ENCODE measurements at regions not wholly inside any gene's neighbourhood (a gene's known extent, or its start where the extent isn't known, plus 50 kb on each side); places are given as distances from the start of the nearest gene placed in this dataset.

DNA sequence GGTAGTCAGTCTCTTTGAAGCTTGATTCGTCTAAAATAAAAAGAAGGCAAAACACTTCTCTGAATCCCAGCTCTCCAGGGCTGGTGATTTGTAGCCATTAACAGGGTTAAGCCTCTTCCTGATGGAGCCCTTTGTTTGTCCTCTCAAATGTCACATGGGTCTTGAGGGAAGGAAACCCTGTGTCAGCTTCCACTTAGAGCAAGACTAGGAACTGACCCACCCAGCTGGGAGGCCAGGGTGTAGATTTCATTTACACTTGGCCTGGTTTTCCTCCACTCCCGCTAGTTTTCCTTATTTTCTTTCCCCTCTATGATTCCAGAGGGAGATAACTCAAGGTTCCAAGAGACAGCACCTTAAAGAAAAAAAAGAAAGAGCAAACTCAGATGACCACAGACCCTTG, 230.5 kb upstream of the EGLN3 start (continued):
- TF ChIP-seq, protein P1, sequence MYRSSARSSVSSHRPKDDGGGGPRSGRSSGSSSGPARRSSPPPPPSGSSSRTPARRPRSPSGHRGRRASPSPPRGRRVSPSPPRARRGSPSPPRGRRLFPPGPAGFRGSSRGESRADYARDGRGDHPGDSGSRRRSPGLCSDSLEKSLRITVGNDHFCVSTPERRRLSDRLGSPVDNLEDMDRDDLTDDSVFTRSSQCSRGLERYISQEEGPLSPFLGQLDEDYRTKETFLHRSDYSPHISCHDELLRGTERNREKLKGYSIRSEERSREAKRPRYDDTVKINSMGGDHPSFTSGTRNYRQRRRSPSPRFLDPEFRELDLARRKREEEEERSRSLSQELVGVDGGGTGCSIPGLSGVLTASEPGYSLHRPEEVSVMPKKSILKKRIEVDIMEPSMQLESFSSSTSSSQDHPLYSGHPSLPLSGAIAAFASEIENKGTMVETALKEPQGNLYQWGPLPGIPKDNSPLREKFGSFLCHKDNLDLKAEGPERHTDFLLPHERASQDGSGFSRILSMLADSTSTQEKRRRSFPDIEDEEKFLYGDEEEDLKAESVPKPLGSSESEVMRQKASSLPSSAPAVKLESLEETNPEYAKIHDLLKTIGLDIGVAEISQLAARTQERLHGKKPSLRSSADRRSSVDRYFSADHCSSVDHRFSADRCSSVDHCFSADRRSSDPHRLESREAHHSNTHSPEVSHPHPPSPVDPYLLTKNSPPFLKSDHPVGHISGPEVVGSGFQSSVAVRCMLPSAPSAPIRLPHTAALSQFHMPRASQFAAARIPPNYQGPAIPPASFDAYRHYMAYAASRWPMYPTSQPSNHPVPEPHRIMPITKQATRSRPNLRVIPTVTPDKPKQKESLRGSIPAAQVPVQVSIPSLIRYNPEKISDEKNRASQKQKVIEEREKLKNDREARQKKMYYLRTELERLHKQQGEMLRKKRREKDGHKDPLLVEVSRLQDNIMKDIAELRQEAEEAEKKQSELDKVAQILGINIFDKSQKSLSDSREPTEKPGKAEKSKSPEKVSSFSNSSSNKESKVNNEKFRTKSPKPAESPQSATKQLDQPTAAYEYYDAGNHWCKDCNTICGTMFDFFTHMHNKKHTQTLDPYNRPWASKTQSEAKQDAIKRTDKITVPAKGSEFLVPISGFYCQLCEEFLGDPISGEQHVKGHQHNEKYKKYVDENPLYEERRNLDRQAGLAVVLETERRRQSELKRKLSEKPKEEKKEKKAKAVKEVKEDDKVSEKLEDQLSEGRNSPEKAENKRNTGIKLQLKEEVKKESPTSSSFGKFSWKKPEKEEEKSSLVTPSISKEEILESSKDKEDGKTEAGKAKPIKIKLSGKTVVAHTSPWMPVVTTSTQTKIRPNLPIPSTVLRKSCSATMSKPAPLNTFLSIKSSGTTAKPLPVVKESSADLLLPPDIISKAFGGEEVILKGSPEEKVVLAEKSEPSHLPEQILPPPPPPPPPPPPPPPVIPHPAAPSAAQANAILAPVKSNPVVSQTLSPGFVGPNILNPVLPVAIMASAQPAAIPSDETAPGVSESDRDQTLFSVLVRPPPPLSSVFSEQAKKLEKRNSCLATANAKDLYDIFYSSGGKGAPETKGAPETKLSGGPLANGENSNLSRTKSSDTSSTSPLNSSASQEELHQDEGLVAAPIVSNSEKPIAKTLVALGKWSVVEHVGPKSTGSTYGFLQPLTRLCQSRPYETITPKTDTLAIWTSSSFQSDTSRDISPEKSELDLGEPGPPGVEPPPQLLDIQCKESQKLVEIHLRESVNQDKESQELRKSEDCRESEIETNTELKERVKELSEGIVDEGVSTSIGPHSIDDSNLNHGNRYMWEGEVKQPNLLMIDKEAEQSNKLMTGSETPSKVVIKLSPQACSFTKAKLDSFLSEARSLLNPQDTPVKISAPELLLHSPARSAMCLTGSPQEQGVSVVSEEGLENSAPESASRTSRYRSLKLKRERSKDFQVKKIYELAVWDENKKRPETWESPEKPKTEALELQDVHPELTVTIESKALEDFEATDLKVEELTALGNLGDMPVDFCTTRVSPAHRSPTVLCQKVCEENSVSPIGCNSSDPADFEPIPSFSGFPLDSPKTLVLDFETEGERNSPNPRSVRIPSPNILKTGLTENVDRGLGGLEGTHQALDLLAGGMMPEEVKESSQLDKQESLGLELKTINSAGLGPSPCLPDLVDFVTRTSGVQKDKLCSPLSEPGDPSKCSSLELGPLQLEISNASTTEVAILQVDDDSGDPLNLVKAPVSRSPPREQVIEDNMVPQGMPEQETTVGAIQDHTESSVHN (IDR thresholded peaks at IDR 0.05; ENCODE audit: borderline replicate concordance in 1 of 2, low read depth in 1 of 2), result no peak
- no peak for TF ChIP-seq ARNT (IDR thresholded peaks at IDR 0.05)
- no peak for TF ChIP-seq ZC3H4 (CRISPR knock-in tag; IDR thresholded peaks at IDR 0.05; ENCODE audit: borderline replicate concordance)
- TF ChIP-seq IRF2 (CRISPR knock-in tag; IDR thresholded peaks at IDR 0.05), result no peak
- TF ChIP-seq GABPB1 (CRISPR knock-in tag; IDR thresholded peaks at IDR 0.05), result no peak
- TF ChIP-seq ZNF253 (CRISPR knock-in tag; conservative IDR thresholded peaks at IDR 0.05), result no peak
- TF ChIP-seq NCOA1 (IDR thresholded peaks at IDR 0.05; ENCODE audit: low read depth), result no peak
- TF ChIP-seq, protein P2, sequence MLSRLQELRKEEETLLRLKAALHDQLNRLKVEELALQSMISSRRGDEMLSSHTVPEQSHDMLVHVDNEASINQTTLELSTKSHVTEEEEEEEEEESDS (CRISPR knock-in tag; IDR thresholded peaks at IDR 0.05), result no peak
- no peak for TF ChIP-seq HCFC1 (IDR thresholded peaks at IDR 0.05; ENCODE audit: low read depth, low read length)
- no peak for TF ChIP-seq TCFL5 (CRISPR knock-in tag; conservative IDR thresholded peaks at IDR 0.05)
- no peak for TF ChIP-seq SMARCA4 (IDR thresholded peaks at IDR 0.05)

All from K562 (cell line).